ENCODE measurements at regions not wholly inside any gene's neighbourhood (a gene's known extent, or its start where the extent isn't known, plus 50 kb on each side); places are given as distances from the start of the nearest gene placed in this dataset.

DNA sequence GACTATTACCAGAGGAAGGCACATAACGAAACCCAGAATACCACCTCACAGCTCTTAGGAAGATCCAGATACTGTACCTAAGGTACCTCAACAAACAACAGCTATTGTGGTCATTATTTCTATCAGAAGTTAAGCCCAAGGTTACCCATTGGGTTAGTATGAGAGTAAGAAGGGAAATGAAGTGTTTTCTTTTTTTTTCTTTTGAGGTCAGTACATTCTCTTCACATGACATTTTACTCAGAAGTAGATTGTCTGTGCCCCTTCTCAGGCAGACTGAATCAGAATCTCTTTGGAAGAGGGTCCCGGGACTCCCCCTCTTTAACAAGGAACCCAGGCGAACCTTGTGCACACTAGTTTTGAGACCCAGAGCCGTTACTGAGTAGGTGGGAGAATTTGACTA, 233.7 kb upstream of the CXCR4 start:
- no peaks in the 10 kb centered on the region for H4K20me1 ChIP-seq (ENCODE audit: control insufficient read depth, extremely low read depth, insufficient read depth, low read length)
- no peak overlapping the region for H3K4me2 ChIP-seq (ENCODE audit: extremely low read depth, insufficient read depth, low read length)
- H3K79me2 ChIP-seq (ENCODE audit: control insufficient read depth, insufficient read depth, low read length): no peaks in the 10 kb centered on the region
- H3K4me3 ChIP-seq (replicated peaks in 1 of 4; ENCODE audit: control extremely low read depth in 1 of 4, insufficient read depth in 1 of 4, low read depth in 3 of 4, low read length in 4 of 4): no peak overlapping the region
- H3K9me3 ChIP-seq (ENCODE audit: control insufficient read depth, insufficient read depth, low read depth, low read length): no peaks in the 10 kb centered on the region
- no peaks in the 10 kb centered on the region for H3K36me3 ChIP-seq (ENCODE audit: control insufficient read depth, insufficient read depth, low read length)
- no peak for TF ChIP-seq EZH2 (IDR thresholded peaks at IDR 0.05; ENCODE audit: low read length, missing control alignments)
- TF ChIP-seq, protein P1, sequence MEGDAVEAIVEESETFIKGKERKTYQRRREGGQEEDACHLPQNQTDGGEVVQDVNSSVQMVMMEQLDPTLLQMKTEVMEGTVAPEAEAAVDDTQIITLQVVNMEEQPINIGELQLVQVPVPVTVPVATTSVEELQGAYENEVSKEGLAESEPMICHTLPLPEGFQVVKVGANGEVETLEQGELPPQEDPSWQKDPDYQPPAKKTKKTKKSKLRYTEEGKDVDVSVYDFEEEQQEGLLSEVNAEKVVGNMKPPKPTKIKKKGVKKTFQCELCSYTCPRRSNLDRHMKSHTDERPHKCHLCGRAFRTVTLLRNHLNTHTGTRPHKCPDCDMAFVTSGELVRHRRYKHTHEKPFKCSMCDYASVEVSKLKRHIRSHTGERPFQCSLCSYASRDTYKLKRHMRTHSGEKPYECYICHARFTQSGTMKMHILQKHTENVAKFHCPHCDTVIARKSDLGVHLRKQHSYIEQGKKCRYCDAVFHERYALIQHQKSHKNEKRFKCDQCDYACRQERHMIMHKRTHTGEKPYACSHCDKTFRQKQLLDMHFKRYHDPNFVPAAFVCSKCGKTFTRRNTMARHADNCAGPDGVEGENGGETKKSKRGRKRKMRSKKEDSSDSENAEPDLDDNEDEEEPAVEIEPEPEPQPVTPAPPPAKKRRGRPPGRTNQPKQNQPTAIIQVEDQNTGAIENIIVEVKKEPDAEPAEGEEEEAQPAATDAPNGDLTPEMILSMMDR (conservative IDR thresholded peaks at IDR 0.05 in 1 of 2, IDR thresholded peaks at IDR 0.05 in 1 of 2; ENCODE audit: low read depth in 1 of 2, low read length in 2 of 2): no peak
- H3K27me3 ChIP-seq (ENCODE audit: control insufficient read depth, insufficient read depth, low read length): no peaks in the 10 kb centered on the region
- no peak overlapping the region for H3K27ac ChIP-seq (ENCODE audit: insufficient read depth, low read length)
- DNase-seq (ENCODE audit: low read depth in 2 of 2): no peak
- H3K9ac ChIP-seq (ENCODE audit: insufficient read depth, low read length): no peak overlapping the region
- H3K4me1 ChIP-seq (ENCODE audit: control insufficient read depth, extremely low read depth, insufficient read depth, low read length): no peaks in the 10 kb centered on the region
- no peak overlapping the region for H2AFZ ChIP-seq (ENCODE audit: low read length)

DNA sequence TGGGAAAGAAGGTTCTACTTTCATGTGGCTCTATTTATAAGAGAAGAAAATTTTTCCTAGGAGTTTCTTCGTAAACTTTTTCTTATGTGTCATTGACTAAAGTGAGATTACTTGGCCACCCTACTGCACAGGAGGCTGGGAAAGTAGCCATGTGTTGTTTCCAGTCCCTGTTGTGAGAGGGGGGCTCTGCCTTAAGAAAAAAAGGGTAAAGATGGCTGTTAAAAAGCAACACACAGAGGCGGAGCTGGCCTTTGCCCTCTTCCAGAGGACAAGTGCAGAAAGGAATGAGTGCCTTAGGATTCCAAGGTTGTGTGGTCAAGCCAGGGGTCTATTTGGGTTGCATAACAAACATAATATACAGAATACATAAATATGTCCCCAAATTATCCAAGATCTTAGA, 230.0 kb upstream of the CXCR4 start:
- H4K20me1 ChIP-seq (ENCODE audit: control insufficient read depth, extremely low read depth, insufficient read depth, low read length): no peaks in the 10 kb centered on the region
- no peaks in the 10 kb centered on the region for H3K36me3 ChIP-seq (ENCODE audit: control insufficient read depth, insufficient read depth, low read length)
- no peak overlapping the region for H3K27ac ChIP-seq (ENCODE audit: insufficient read depth, low read length)
- no peak overlapping the region for H3K4me3 ChIP-seq (replicated peaks in 1 of 4; ENCODE audit: control extremely low read depth in 1 of 4, insufficient read depth in 1 of 4, low read depth in 3 of 4, low read length in 4 of 4)
- TF ChIP-seq EZH2 (IDR thresholded peaks at IDR 0.05; ENCODE audit: low read length, missing control alignments): no peak
- TF ChIP-seq, protein P1 (conservative IDR thresholded peaks at IDR 0.05 in 1 of 2, IDR thresholded peaks at IDR 0.05 in 1 of 2; ENCODE audit: low read depth in 1 of 2, low read length in 2 of 2): no peak
- no peaks in the 10 kb centered on the region for H3K27me3 ChIP-seq (ENCODE audit: control insufficient read depth, insufficient read depth, low read length)
- H3K79me2 ChIP-seq (ENCODE audit: control insufficient read depth, insufficient read depth, low read length): no peaks in the 10 kb centered on the region
- H3K4me1 ChIP-seq (ENCODE audit: control insufficient read depth, extremely low read depth, insufficient read depth, low read length): no peaks in the 10 kb centered on the region
- H3K4me2 ChIP-seq (ENCODE audit: extremely low read depth, insufficient read depth, low read length): no peak overlapping the region
- H3K9ac ChIP-seq (ENCODE audit: insufficient read depth, low read length): no peak overlapping the region
- H3K9me3 ChIP-seq (ENCODE audit: control insufficient read depth, insufficient read depth, low read depth, low read length): no peaks in the 10 kb centered on the region
- no peak overlapping the region for H2AFZ ChIP-seq (ENCODE audit: low read length)
- DNase-seq (ENCODE audit: low read depth in 2 of 2): no peak

DNA sequence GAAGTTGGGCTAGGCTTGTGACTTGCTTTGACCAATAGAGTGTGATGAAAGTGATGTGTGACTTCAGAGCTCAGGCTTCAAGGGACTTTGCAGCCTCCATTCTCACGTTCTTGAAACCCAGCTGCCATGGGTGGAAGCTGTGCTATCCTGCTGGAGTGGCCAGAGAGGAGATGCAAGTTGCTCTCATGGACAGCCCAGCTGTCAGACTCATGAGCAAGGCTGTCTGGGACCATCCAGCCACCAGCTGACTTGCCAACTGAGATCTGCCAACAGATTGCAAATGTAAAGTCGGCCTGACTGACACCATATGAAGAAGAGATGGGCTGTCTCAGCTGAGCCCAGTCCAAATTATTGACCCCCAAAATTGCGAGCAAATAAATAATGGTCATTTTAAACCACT, 226.4 kb upstream of the CXCR4 start:
- Histone ChIP-seq H3K36me3 (ENCODE audit: control insufficient read depth, insufficient read depth, low read length) (no peaks in the 10 kb centered on the region), H3K9ac (ENCODE audit: insufficient read depth, low read length) (no peak overlapping the region)
- DNase-seq (ENCODE audit: low read depth in 2 of 2): no peak

More for the DNA sequence above, 226.4 kb upstream of the CXCR4 start:
- H2AFZ ChIP-seq (ENCODE audit: low read length): no peak overlapping the region
- H3K4me3 ChIP-seq (replicated peaks in 1 of 4; ENCODE audit: control extremely low read depth in 1 of 4, insufficient read depth in 1 of 4, low read depth in 3 of 4, low read length in 4 of 4): no peak overlapping the region
- no peaks in the 10 kb centered on the region for H4K20me1 ChIP-seq (ENCODE audit: control insufficient read depth, extremely low read depth, insufficient read depth, low read length)
- H3K4me1 ChIP-seq (ENCODE audit: control insufficient read depth, extremely low read depth, insufficient read depth, low read length): no peaks in the 10 kb centered on the region
- H3K27ac ChIP-seq (ENCODE audit: insufficient read depth, low read length): no peak overlapping the region
- H3K9me3 ChIP-seq (ENCODE audit: control insufficient read depth, insufficient read depth, low read depth, low read length): no peaks in the 10 kb centered on the region
- no peaks in the 10 kb centered on the region for H3K79me2 ChIP-seq (ENCODE audit: control insufficient read depth, insufficient read depth, low read length)
- no peaks in the 10 kb centered on the region for H3K27me3 ChIP-seq (ENCODE audit: control insufficient read depth, insufficient read depth, low read length)
- H3K4me2 ChIP-seq (ENCODE audit: extremely low read depth, insufficient read depth, low read length): no peak overlapping the region
- TF ChIP-seq EZH2 (IDR thresholded peaks at IDR 0.05; ENCODE audit: low read length, missing control alignments): no peak
- TF ChIP-seq, protein P1 (conservative IDR thresholded peaks at IDR 0.05 in 1 of 2, IDR thresholded peaks at IDR 0.05 in 1 of 2; ENCODE audit: low read depth in 1 of 2, low read length in 2 of 2): no peak
